ENCODE measurements at regions not wholly inside any gene's neighbourhood (a gene's known extent, or its start where the extent isn't known, plus 50 kb on each side); places are given as distances from the start of the nearest gene placed in this dataset.

- TF ChIP-seq POLR2AphosphoS5 (IDR thresholded peaks at IDR 0.05; ENCODE audit: low read depth, low read length) (no peak), POLR2A (IDR thresholded peaks at IDR 0.05; ENCODE audit: low read depth, low read length) (no peak), TAF1 (IDR thresholded peaks at IDR 0.05; ENCODE audit: borderline replicate concordance, low read depth, low read length) (no peak)
Measured at GRCh38 chr20:52895701-52896100, 76.5 kb upstream of the TSHZ2 start.

Data from GM12892 (cell line).